Liver (tissue), 8 donors: ENCODE measurements at regions not wholly inside any gene's neighbourhood (a gene's known extent, or its start where the extent isn't known, plus 50 kb on each side); places are given as distances from the start of the nearest gene placed in this dataset.

Experiments used
- DNase-seq: peaks from one replicate; pipeline ENCODE4 v3.0.0-alpha.2; 2017; ENCODE audit warnings: low spot score
- H3K27ac ChIP-seq, 2 donors: one replicate each; pipeline ENCODE4 v1.7.0; 2013; ENCODE audit warnings: inconsistent platforms in 2 of 2, low read length in 2 of 2, control low read depth in 1 of 2, low read depth in 1 of 2, mild to moderate bottlenecking in 1 of 2
- H3K27me3 ChIP-seq, 4 donors: one replicate each; pipeline versions ENCODE4 v1.6.1 to v1.7.0; 2013; ENCODE audit warnings: low read length in 3 of 4, inconsistent platforms in 1 of 4, mild to moderate bottlenecking in 1 of 4, moderate library complexity in 1 of 4; ENCODE audit not compliant: control insufficient read depth in 4 of 4, insufficient read depth in 4 of 4
- H3K36me3 ChIP-seq, 4 donors: one replicate each; pipeline versions ENCODE4 v1.6.1 to v1.7.0; 2013; ENCODE audit warnings: low read length in 3 of 4, mild to moderate bottlenecking in 3 of 4, low read depth in 1 of 4, moderate library complexity in 1 of 4; ENCODE audit not compliant: control insufficient read depth in 4 of 4, insufficient read depth in 3 of 4
- H3K4me1 ChIP-seq, 4 donors: one replicate each; pipeline versions ENCODE4 v1.6.1 to v1.7.0; 2013; ENCODE audit warnings: low read length in 3 of 4, mild to moderate bottlenecking in 3 of 4, moderate library complexity in 1 of 4; ENCODE audit not compliant: control insufficient read depth in 4 of 4, insufficient read depth in 4 of 4
- H3K4me3 ChIP-seq, 3 donors: one replicate each; pipeline versions ENCODE4 v1.6.1 to v1.7.0; 2013; ENCODE audit warnings: low read length in 3 of 3, control low read depth in 1 of 3, low read depth in 1 of 3, mild to moderate bottlenecking in 1 of 3
- H3K9ac ChIP-seq, 2 donors: one replicate each; pipeline ENCODE4 v1.7.0; 2013; ENCODE audit warnings: low read length in 2 of 2, mild to moderate bottlenecking in 2 of 2, moderate library complexity in 2 of 2, control low read depth in 1 of 2, low read depth in 1 of 2
- H3K9me3 ChIP-seq, 4 donors: one replicate each; pipeline versions ENCODE4 v1.6.1 to v1.7.0; 2013; ENCODE audit warnings: low read length in 3 of 4; ENCODE audit not compliant: control insufficient read depth in 4 of 4
- EGR1 ChIP-seq, 2 donors: IDR thresholded peaks; 2 replicates each; pipeline ENCODE4 v1.6.1; 2016 to 2018; ENCODE audit warnings: antibody characterized with exemption in 2 of 2, low read depth in 2 of 2
- FOXA1 ChIP-seq: IDR thresholded peaks from 2 replicates; pipeline ENCODE4 v1.6.1; 2016; ENCODE audit warnings: antibody characterized with exemption
- FOXA2 ChIP-seq: IDR thresholded peaks from 2 replicates; pipeline ENCODE4 v1.6.1; 2016; ENCODE audit warnings: antibody characterized with exemption
- GABPA ChIP-seq, 2 donors: IDR thresholded peaks in 1 of 2; conservative IDR thresholded peaks in 1 of 2; 2 replicates each; pipeline ENCODE4 v1.6.1; 2016; ENCODE audit warnings: antibody characterized with exemption in 2 of 2, mild to moderate bottlenecking in 1 of 2, moderate library complexity in 1 of 2
- HNF4A ChIP-seq, 2 donors: conservative IDR thresholded peaks; 2 replicates each; pipeline ENCODE4 v1.6.1; 2016; ENCODE audit warnings: antibody characterized with exemption in 2 of 2, mild to moderate bottlenecking in 2 of 2
- HNF4G ChIP-seq: IDR thresholded peaks from 2 replicates; pipeline ENCODE4 v1.6.1; 2016; ENCODE audit warnings: antibody characterized with exemption
- JUND ChIP-seq, 2 donors: IDR thresholded peaks; 2 replicates each; pipeline ENCODE4 v1.6.1; 2016; ENCODE audit warnings: antibody characterized with exemption in 2 of 2
- NR2F2 ChIP-seq: IDR thresholded peaks from 2 replicates; pipeline ENCODE4 v1.6.1; 2016; ENCODE audit warnings: antibody characterized with exemption
- RAD21 ChIP-seq, 2 donors: IDR thresholded peaks; 2 replicates each; pipeline ENCODE4 v1.6.1; 2016; ENCODE audit warnings: antibody characterized with exemption in 2 of 2, mild to moderate bottlenecking in 2 of 2
- RXRA ChIP-seq, 2 donors: IDR thresholded peaks; 2 replicates each; pipeline ENCODE4 v1.6.1; 2017 to 2018; ENCODE audit warnings: antibody characterized with exemption in 2 of 2, mild to moderate bottlenecking in 1 of 2
- SP1 ChIP-seq: IDR thresholded peaks from 2 replicates; pipeline ENCODE4 v1.6.1; 2018; ENCODE audit warnings: antibody characterized with exemption, mild to moderate bottlenecking
- TAF1 ChIP-seq: conservative IDR thresholded peaks from 2 replicates; pipeline ENCODE4 v1.6.1; 2016; ENCODE audit warnings: antibody characterized with exemption, mild to moderate bottlenecking
- YY1 ChIP-seq: IDR thresholded peaks from 2 replicates; pipeline ENCODE4 v1.6.1; 2016; ENCODE audit warnings: antibody characterized with exemption, mild to moderate bottlenecking
- WGBS: extraction: QIAGEN DNeasy Blood & Tissue Kit; methylation state at CpG from one replicate; pipeline ENCODE4 v1.1.7; 2013; 5-methylcytosine and 5-hydroxymethylcytosine counted together
- TF ChIP-seq, protein P1 (sequence below): IDR thresholded peaks from 2 replicates; pipeline ENCODE4 v1.6.1; 2016; ENCODE audit warnings: antibody characterized with exemption, mild to moderate bottlenecking
- TF ChIP-seq, protein P2 (sequence below): fragments of 150-350 bp; IDR thresholded peaks from 2 replicates; pipeline ENCODE4 v1.5.1; 2017; ENCODE audit warnings: improper control_type of control experiment, low read depth, low read length; ENCODE audit not compliant: missing input control
- TF ChIP-seq, protein P3 (sequence below): IDR thresholded peaks from 2 replicates; pipeline ENCODE4 v1.6.1; 2016; ENCODE audit warnings: antibody characterized with exemption
- TF ChIP-seq, protein P4 (sequence below): IDR thresholded peaks from 2 replicates; pipeline ENCODE4 v1.6.1; 2016; ENCODE audit warnings: antibody characterized with exemption
- TF ChIP-seq, protein P5 (sequence below): IDR thresholded peaks from 2 replicates; pipeline ENCODE4 v1.6.1; 2016; ENCODE audit warnings: antibody characterized with exemption
- donor health status: healthy.
- donor health status: healthy.
- donor health status: healthy.
- donor health status: healthy.
- donor health status: healthy.

DNA sequence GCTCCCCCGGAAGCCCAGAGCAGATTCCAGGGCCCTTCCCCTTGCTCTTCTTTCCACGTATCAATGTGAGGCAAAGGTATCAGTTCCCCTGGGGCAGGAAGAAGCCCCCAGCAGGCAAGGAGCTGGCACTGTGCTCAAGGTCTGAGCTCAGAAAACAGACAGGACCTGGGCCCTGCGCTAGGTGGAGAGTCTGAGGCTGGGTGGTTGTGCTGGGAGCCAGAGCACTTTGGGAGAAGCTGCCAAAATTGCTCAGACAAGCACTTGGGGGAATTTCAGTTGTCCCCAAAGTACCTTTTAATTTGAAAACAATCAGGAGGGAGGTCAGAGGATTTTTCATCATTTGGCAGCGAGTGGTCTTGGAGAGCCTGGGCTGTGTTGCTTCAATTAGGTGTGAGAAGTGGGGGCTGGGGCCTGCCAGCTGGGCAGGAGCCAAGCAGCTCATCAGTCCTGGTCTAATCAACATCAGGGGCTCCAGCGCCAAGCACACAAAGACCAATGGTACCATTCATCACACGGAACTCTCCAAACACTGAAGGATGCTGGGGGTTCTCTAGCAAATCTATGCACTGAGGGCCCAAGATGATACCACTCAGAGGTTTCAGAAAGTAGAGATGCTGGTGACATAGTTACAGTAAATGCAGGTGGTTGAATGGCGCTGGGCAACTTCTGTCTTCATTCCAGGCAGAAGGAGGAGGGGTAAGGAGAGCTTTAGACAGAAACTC is 176.5 kb downstream of the SNX18 start:
- TF ChIP-seq FOXA1 = no peak
- no peak for TF ChIP-seq GABPA (IDR thresholded peaks at IDR 0.05 in 1 of 2, conservative IDR thresholded peaks at IDR 0.05 in 1 of 2)
- TF ChIP-seq TAF1 = no peak
- TF ChIP-seq JUND (IDR thresholded peaks at IDR 0.05) = no peak
- no peak for TF ChIP-seq RXRA (IDR thresholded peaks at IDR 0.05)
- TF ChIP-seq HNF4G = no peak
- no peak for TF ChIP-seq HNF4A (conservative IDR thresholded peaks at IDR 0.05)
- TF ChIP-seq, protein P1, sequence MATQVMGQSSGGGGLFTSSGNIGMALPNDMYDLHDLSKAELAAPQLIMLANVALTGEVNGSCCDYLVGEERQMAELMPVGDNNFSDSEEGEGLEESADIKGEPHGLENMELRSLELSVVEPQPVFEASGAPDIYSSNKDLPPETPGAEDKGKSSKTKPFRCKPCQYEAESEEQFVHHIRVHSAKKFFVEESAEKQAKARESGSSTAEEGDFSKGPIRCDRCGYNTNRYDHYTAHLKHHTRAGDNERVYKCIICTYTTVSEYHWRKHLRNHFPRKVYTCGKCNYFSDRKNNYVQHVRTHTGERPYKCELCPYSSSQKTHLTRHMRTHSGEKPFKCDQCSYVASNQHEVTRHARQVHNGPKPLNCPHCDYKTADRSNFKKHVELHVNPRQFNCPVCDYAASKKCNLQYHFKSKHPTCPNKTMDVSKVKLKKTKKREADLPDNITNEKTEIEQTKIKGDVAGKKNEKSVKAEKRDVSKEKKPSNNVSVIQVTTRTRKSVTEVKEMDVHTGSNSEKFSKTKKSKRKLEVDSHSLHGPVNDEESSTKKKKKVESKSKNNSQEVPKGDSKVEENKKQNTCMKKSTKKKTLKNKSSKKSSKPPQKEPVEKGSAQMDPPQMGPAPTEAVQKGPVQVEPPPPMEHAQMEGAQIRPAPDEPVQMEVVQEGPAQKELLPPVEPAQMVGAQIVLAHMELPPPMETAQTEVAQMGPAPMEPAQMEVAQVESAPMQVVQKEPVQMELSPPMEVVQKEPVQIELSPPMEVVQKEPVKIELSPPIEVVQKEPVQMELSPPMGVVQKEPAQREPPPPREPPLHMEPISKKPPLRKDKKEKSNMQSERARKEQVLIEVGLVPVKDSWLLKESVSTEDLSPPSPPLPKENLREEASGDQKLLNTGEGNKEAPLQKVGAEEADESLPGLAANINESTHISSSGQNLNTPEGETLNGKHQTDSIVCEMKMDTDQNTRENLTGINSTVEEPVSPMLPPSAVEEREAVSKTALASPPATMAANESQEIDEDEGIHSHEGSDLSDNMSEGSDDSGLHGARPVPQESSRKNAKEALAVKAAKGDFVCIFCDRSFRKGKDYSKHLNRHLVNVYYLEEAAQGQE = no peak
- TF ChIP-seq EGR1 (IDR thresholded peaks at IDR 0.05; ENCODE audit: low read depth in 2 of 2) = no peak
- TF ChIP-seq FOXA2 = no peak
- no peak for TF ChIP-seq RAD21 (IDR thresholded peaks at IDR 0.05)
- no peak for TF ChIP-seq YY1
- TF ChIP-seq, protein P2, sequence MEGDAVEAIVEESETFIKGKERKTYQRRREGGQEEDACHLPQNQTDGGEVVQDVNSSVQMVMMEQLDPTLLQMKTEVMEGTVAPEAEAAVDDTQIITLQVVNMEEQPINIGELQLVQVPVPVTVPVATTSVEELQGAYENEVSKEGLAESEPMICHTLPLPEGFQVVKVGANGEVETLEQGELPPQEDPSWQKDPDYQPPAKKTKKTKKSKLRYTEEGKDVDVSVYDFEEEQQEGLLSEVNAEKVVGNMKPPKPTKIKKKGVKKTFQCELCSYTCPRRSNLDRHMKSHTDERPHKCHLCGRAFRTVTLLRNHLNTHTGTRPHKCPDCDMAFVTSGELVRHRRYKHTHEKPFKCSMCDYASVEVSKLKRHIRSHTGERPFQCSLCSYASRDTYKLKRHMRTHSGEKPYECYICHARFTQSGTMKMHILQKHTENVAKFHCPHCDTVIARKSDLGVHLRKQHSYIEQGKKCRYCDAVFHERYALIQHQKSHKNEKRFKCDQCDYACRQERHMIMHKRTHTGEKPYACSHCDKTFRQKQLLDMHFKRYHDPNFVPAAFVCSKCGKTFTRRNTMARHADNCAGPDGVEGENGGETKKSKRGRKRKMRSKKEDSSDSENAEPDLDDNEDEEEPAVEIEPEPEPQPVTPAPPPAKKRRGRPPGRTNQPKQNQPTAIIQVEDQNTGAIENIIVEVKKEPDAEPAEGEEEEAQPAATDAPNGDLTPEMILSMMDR = no peak
- no peak for TF ChIP-seq SP1
- TF ChIP-seq NR2F2 = no peak
- TF ChIP-seq, protein P3, sequence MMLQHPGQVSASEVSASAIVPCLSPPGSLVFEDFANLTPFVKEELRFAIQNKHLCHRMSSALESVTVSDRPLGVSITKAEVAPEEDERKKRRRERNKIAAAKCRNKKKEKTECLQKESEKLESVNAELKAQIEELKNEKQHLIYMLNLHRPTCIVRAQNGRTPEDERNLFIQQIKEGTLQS = no peak
- TF ChIP-seq, protein P4, sequence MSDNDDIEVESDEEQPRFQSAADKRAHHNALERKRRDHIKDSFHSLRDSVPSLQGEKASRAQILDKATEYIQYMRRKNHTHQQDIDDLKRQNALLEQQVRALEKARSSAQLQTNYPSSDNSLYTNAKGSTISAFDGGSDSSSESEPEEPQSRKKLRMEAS = no peak
- TF ChIP-seq, protein P5, sequence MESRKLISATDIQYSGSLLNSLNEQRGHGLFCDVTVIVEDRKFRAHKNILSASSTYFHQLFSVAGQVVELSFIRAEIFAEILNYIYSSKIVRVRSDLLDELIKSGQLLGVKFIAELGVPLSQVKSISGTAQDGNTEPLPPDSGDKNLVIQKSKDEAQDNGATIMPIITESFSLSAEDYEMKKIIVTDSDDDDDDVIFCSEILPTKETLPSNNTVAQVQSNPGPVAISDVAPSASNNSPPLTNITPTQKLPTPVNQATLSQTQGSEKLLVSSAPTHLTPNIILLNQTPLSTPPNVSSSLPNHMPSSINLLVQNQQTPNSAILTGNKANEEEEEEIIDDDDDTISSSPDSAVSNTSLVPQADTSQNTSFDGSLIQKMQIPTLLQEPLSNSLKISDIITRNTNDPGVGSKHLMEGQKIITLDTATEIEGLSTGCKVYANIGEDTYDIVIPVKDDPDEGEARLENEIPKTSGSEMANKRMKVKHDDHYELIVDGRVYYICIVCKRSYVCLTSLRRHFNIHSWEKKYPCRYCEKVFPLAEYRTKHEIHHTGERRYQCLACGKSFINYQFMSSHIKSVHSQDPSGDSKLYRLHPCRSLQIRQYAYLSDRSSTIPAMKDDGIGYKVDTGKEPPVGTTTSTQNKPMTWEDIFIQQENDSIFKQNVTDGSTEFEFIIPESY = no peak
- Histone ChIP-seq H3K4me3 (no peak overlapping the region), H3K4me1 (peaks cover 0 to 2% (median 0%) of the 10 kb centered on the region in 4 donors), H3K9ac (no peak overlapping the region), H3K27ac (no peak overlapping the region), H3K36me3 (no peaks in the 10 kb centered on the region), H3K27me3 (no peaks in the 10 kb centered on the region), H3K9me3 (no peaks in the 10 kb centered on the region)
- WGBS = 98% methylated on average over 7 of the region's 7 CpGs
- DNase-seq = no peak
